Hepatocyte (in vitro differentiated cells): ENCODE measurements at regions not wholly inside any gene's neighbourhood (a gene's known extent, or its start where the extent isn't known, plus 50 kb on each side); places are given as distances from the start of the nearest gene placed in this dataset.

ENCODE experiments used
- DNase-seq: peaks from one replicate; pipeline ENCODE4 v3.0.0-alpha.2; 2016; ENCODE audit warnings: low spot score
- H2AFZ ChIP-seq: fragments of 200-600 bp; sonication (generic); 2 replicates; pipeline ENCODE4 v1.6.0; 2016; ENCODE audit warnings: antibody characterized with exemption, mild to moderate bottlenecking
- H3K27ac ChIP-seq: fragments of 200-600 bp; sonication (generic); 2 replicates; pipeline ENCODE4 v1.5.1; 2016; ENCODE audit warnings: mild to moderate bottlenecking
- H3K27me3 ChIP-seq: fragments of 200-600 bp; sonication (generic); 2 replicates; pipeline ENCODE4 v1.6.1; 2016
- H3K36me3 ChIP-seq: fragments of 200-600 bp; sonication (generic); replicated peaks from 2 replicates; pipeline ENCODE4 v1.5.1; 2016; ENCODE audit warnings: low read depth; ENCODE audit not compliant: insufficient read depth
- H3K4me1 ChIP-seq: fragments of 200-600 bp; sonication (generic); 2 replicates; pipeline ENCODE4 v1.5.1; 2016; ENCODE audit warnings: mild to moderate bottlenecking, moderate library complexity; ENCODE audit not compliant: insufficient read depth
- H3K4me2 ChIP-seq: fragments of 200-600 bp; sonication (generic); 2 replicates; pipeline ENCODE4 v1.6.0; 2016
- H3K4me3 ChIP-seq: fragments of 200-600 bp; sonication (generic); 2 replicates; pipeline ENCODE4 v1.5.1; 2016; ENCODE audit warnings: mild to moderate bottlenecking
- H3K79me2 ChIP-seq: fragments of 200-600 bp; sonication (generic); 2 replicates; pipeline ENCODE4 v1.6.0; 2017; ENCODE audit warnings: mild to moderate bottlenecking
- H3K9me2 ChIP-seq: fragments of 200-600 bp; sonication (generic); replicated peaks from 2 replicates; pipeline ENCODE4 v1.6.0; 2017; ENCODE audit warnings: mild to moderate bottlenecking; ENCODE audit not compliant: insufficient read depth
- H3K9me3 ChIP-seq: fragments of 200-600 bp; sonication (generic); 2 replicates; pipeline ENCODE4 v1.5.1; 2016; ENCODE audit warnings: low read depth, mild to moderate bottlenecking
- H4K20me1 ChIP-seq: fragments of 200-600 bp; sonication (generic); 2 replicates; pipeline ENCODE4 v1.6.0; 2016; ENCODE audit warnings: mild to moderate bottlenecking; ENCODE audit not compliant: insufficient read depth, poor library complexity, severe bottlenecking
- CTCF ChIP-seq: fragments of 200-600 bp; sonication (generic); IDR thresholded peaks from 2 replicates; pipeline ENCODE4 v1.5.1; 2016; ENCODE audit warnings: antibody characterized with exemption, mild to moderate bottlenecking; ENCODE audit not compliant: poor library complexity
- EZH2 ChIP-seq: fragments of 200-600 bp; sonication (generic); IDR thresholded peaks from 2 replicates; pipeline ENCODE4 v1.6.1; 2016; ENCODE audit warnings: antibody characterized with exemption, mild to moderate bottlenecking, borderline replicate concordance
- EZH2phosphoT487 ChIP-seq: fragments of 200-600 bp; sonication (generic); IDR thresholded peaks from one replicate; pipeline ENCODE4 v1.6.1; 2018; ENCODE audit warnings: antibody characterized with exemption, mild to moderate bottlenecking, low read depth, moderate library complexity; ENCODE audit not compliant: unreplicated experiment, severe bottlenecking
- WGBS: methylation state at CpG from one replicate; pipeline ENCODE4 v1.1.6; 2016; ENCODE audit warnings: low lambda C conversion rate; ENCODE audit errors: missing lambda C conversion rate; 5-methylcytosine and 5-hydroxymethylcytosine counted together

- Histone ChIP-seq H3K4me2 (no peak overlapping the region), H3K9me3 (no peaks in the 10 kb centered on the region), H3K36me3 (no peaks in the 10 kb centered on the region), H3K79me2 (no peaks in the 10 kb centered on the region), H3K9me2 (no peaks in the 10 kb centered on the region), H3K4me3 (no peak overlapping the region), H2AFZ (no peak overlapping the region), H3K27ac (no peak overlapping the region), H3K27me3 (no peaks in the 10 kb centered on the region), H4K20me1 (no peaks in the 10 kb centered on the region), H3K4me1 (peaks cover 4% of the 10 kb centered on the region)
- TF ChIP-seq EZH2phosphoT487 = no peak
- TF ChIP-seq EZH2 = no peak
- no peak for TF ChIP-seq CTCF
- WGBS = 65% methylated on average over 12 of the region's 12 CpGs
- DNase-seq = no peak
These were observed 91.7 kb downstream of the SLC2A10 start for GRCh38 chr20:46801003-46801702.

DNA sequence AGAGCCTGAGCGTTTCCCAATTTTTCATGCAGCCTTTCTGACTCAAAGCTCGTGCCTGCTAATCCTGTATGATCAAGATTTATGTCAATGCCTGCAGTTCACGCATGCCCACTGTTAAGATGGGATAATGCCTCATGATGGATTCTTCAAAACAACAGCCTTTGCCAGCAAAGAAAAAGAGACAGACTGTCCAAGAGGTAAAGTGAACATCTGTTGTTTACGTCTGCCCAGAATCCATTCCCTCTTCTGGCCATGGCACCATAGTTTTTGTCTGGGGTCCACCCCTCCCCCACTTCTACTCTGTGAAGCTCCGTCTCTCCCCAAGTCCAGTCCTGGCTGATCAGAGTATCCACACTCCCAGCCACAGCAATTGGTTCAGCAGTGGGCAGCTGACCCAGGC is 91.9 kb upstream of the EYA2 start:
- H4K20me1 ChIP-seq = no peaks in the 10 kb centered on the region
- TF ChIP-seq EZH2 (no peak), CTCF (no peak)
- no peaks in the 10 kb centered on the region for H3K36me3 ChIP-seq
- peak overlapping the region; percentile 48 for H3K27ac ChIP-seq
- DNase-seq = peak; percentile 26
- peaks cover 4% of the 10 kb centered on the region for H3K4me1 ChIP-seq
- H3K27me3 ChIP-seq = no peaks in the 10 kb centered on the region
- WGBS = 49% methylated on average over 5 of the region's 5 CpGs
- H2AFZ ChIP-seq = no peak overlapping the region
- no peaks in the 10 kb centered on the region for H3K9me2 ChIP-seq
- H3K79me2 ChIP-seq = no peaks in the 10 kb centered on the region
- H3K4me3 ChIP-seq = no peak overlapping the region
- no peaks in the 10 kb centered on the region for H3K9me3 ChIP-seq
- peak overlapping the region; percentile 26 for H3K4me2 ChIP-seq

DNA sequence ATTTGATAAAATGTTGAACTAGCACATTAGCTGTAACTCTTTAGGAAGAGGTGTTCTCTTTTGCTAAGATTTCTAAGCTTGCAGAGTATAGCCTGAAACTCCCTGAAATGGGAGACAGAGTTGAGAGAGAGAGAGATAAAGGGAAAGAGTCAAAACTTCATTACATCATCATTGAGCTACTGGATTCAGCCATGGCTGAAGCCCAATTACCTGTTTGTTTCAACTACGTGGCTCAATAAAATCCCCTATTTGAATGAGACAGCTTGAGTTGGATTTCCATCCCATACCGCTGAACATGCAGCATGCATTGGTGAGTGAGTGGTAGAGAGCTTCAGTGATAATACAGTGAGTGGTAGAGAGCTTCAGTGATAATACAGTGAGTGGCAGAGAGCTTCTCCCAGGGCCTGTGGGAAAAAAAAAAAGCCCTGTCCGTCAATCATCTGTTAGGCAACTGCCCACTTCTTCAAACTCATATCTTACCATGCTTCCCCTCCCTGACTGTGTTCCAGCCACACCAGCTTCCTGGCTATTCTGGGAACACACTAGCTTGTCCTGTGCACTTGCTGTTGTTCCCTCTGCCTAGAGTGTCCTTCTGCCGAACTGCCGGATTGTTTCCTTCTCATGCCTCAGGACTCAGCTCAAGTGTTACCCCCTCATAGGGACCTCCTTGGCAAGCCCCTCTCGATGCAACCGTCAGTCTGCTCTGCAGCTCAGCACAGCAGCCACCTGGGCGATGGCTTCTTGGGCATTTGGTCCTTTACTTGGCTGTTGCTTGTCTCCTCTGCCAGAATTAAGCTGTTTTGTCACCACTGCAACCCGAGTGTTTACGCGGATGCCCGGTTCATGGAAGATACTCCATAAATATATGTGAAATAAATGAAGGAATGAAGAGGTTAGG is 91.3 kb upstream of the EYA2 start:
- H3K4me3 ChIP-seq = no peak overlapping the region
- H2AFZ ChIP-seq = no peak overlapping the region
- H3K9me2 ChIP-seq = no peaks in the 10 kb centered on the region
- H3K9me3 ChIP-seq = no peaks in the 10 kb centered on the region
- peak overlapping the region; percentile 26 for H3K4me2 ChIP-seq
- H3K79me2 ChIP-seq = no peaks in the 10 kb centered on the region
- H3K36me3 ChIP-seq = no peaks in the 10 kb centered on the region
- peaks cover 4% of the 10 kb centered on the region for H3K4me1 ChIP-seq
- H4K20me1 ChIP-seq = no peaks in the 10 kb centered on the region
- TF ChIP-seq EZH2phosphoT487 (no peak), CTCF (no peak), EZH2 (no peak)
- no peak for DNase-seq
- WGBS = 83% methylated on average over 12 of the region's 12 CpGs
- no peaks in the 10 kb centered on the region for H3K27me3 ChIP-seq
- peak overlapping the region; percentile 48 for H3K27ac ChIP-seq
